ENCODE measurements at regions not wholly inside any gene's neighbourhood (a gene's known extent, or its start where the extent isn't known, plus 50 kb on each side); places are given as distances from the start of the nearest gene placed in this dataset.

- Histone ChIP-seq H3K9ac (no peak overlapping the region), H3K27ac (no peak overlapping the region), H4K20me1 (ENCODE audit: low read depth) (no peaks in the 10 kb centered on the region), H3K4me3 (no peak overlapping the region), H3K36me3 (no peaks in the 10 kb centered on the region), H3K4me2 (no peak overlapping the region), H2AFZ (replicated peaks) (no peak overlapping the region), H3K79me2 (ENCODE audit: low read depth) (no peaks in the 10 kb centered on the region), H3K27me3 (no peaks in the 10 kb centered on the region), H3K9me3 (ENCODE audit: low read depth) (no peaks in the 10 kb centered on the region), H3F3A (ENCODE audit: low read depth) (peaks cover 3% of the 10 kb centered on the region), H3K4me1 (peaks cover 8% of the 10 kb centered on the region)
- no peaks in the 10 kb centered on the region for H3K9me3 Mint-ChIP-seq
- peaks cover 16% of the 10 kb centered on the region for H3K4me1 Mint-ChIP-seq
- TF ChIP-seq CTCF (IDR thresholded peaks at IDR 0.05) (no peak), EZH2 (IDR thresholded peaks at IDR 0.05) (no peak), EZH2phosphoT487 (IDR thresholded peaks at IDR 0.05) (no peak)
- DNase-seq (ENCODE audit: low spot score): no peak
- H3K36me3 Mint-ChIP-seq: no peaks in the 10 kb centered on the region
- H3K4me3 Mint-ChIP-seq: no peak overlapping the region
- no peaks in the 10 kb centered on the region for H3K27me3 Mint-ChIP-seq (ENCODE audit: insufficient read depth, low read depth)
- H3K27ac Mint-ChIP-seq: no peak overlapping the region
Measured at GRCh38 chr10:28220811-28221210, 82.1 kb downstream of the MPP7 start.

- H3K4me1 Mint-ChIP-seq: peaks cover 23% of the 10 kb centered on the region
- no peak overlapping the region for H3K27ac Mint-ChIP-seq
- Histone ChIP-seq H3K9me3 (ENCODE audit: low read depth) (no peaks in the 10 kb centered on the region), H3K4me3 (no peak overlapping the region), H4K20me1 (ENCODE audit: low read depth) (no peaks in the 10 kb centered on the region), H3K79me2 (ENCODE audit: low read depth) (no peaks in the 10 kb centered on the region), H3F3A (ENCODE audit: low read depth) (peaks cover 3% of the 10 kb centered on the region), H3K27ac (no peak overlapping the region), H2AFZ (replicated peaks) (no peak overlapping the region), H3K27me3 (no peaks in the 10 kb centered on the region), H3K4me1 (peaks cover 8% of the 10 kb centered on the region), H3K36me3 (no peaks in the 10 kb centered on the region), H3K9ac (no peak overlapping the region), H3K4me2 (no peak overlapping the region)
- no peaks in the 10 kb centered on the region for H3K27me3 Mint-ChIP-seq (ENCODE audit: insufficient read depth, low read depth)
- DNase-seq (ENCODE audit: low spot score): no peak
- H3K4me3 Mint-ChIP-seq: no peak overlapping the region
- H3K9me3 Mint-ChIP-seq: no peaks in the 10 kb centered on the region
- no peaks in the 10 kb centered on the region for H3K36me3 Mint-ChIP-seq
- TF ChIP-seq EZH2phosphoT487 (IDR thresholded peaks at IDR 0.05) (no peak), EZH2 (IDR thresholded peaks at IDR 0.05) (no peak), CTCF (IDR thresholded peaks at IDR 0.05) (no peak)
Measured at GRCh38 chr10:28219251-28219650, 83.6 kb downstream of the MPP7 start.

- Histone ChIP-seq H3K9me3 (ENCODE audit: low read depth) (no peaks in the 10 kb centered on the region), H3F3A (ENCODE audit: low read depth) (peaks cover 3% of the 10 kb centered on the region), H2AFZ (replicated peaks) (no peak overlapping the region), H3K4me2 (no peak overlapping the region), H3K27ac (no peak overlapping the region), H3K36me3 (no peaks in the 10 kb centered on the region), H3K79me2 (ENCODE audit: low read depth) (no peaks in the 10 kb centered on the region), H3K4me3 (no peak overlapping the region), H3K9ac (no peak overlapping the region), H3K27me3 (no peaks in the 10 kb centered on the region), H3K4me1 (peaks cover 8% of the 10 kb centered on the region), H4K20me1 (ENCODE audit: low read depth) (no peaks in the 10 kb centered on the region)
- TF ChIP-seq EZH2phosphoT487 (IDR thresholded peaks at IDR 0.05): no peak
- no peak for TF ChIP-seq EZH2 (IDR thresholded peaks at IDR 0.05)
- TF ChIP-seq CTCF (IDR thresholded peaks at IDR 0.05): no peak
- H3K4me3 Mint-ChIP-seq: no peak overlapping the region
- no peaks in the 10 kb centered on the region for H3K36me3 Mint-ChIP-seq
- DNase-seq (ENCODE audit: low spot score): no peak
- H3K4me1 Mint-ChIP-seq: peaks cover 26% of the 10 kb centered on the region
- H3K27ac Mint-ChIP-seq: no peak overlapping the region
- no peaks in the 10 kb centered on the region for H3K27me3 Mint-ChIP-seq (ENCODE audit: insufficient read depth, low read depth)
- no peaks in the 10 kb centered on the region for H3K9me3 Mint-ChIP-seq
Measured at GRCh38 chr10:28217848-28218247, 85.0 kb downstream of the MPP7 start.
